Astrocyte of the spinal cord (primary cell): ENCODE measurements at regions not wholly inside any gene's neighbourhood (a gene's known extent, or its start where the extent isn't known, plus 50 kb on each side); places are given as distances from the start of the nearest gene placed in this dataset.

Experiments used
- DNase-seq: peaks from one replicate; pipeline ENCODE4 v3.0.0; 2011; ENCODE audit warnings: low read depth, low spot score
- H3K4me3 ChIP-seq: 2 replicates; pipeline ENCODE4 v1.5.1; 2011; ENCODE audit warnings: low read depth, mild to moderate bottlenecking, low read length, moderate library complexity
- CTCF ChIP-seq: IDR thresholded peaks from 2 replicates; pipeline ENCODE4 v1.5.1; 2012; ENCODE audit warnings: low read depth, mild to moderate bottlenecking, low read length, inconsistent platforms
- in situ Hi-C: cut with HindIII; loops from 2 replicates; pipeline ENCODE4 v1.10.0; 2017; ENCODE audit warnings: low sequenced_read_pairs

- TF ChIP-seq CTCF = no peak
- in situ Hi-C loops = no loop called here
- H3K4me3 ChIP-seq = no peak overlapping the region
- no peak for DNase-seq
Measured at GRCh38 chr2:120870467-120870788, 134.8 kb downstream of the GLI2 start.

GRCh38 chr2:120871016-120871635 is 135.5 kb downstream of the GLI2 start:
- TF ChIP-seq CTCF = no peak
- in situ Hi-C loops = no loop called here

GRCh38 chr2:120871881-120872620 is 136.4 kb downstream of the GLI2 start:
- TF ChIP-seq CTCF = no peak
- in situ Hi-C loops = no loop called here
- no peak for DNase-seq
- no peak overlapping the region for H3K4me3 ChIP-seq

More at GRCh38 chr2:120871016-120871635, 135.5 kb downstream of the GLI2 start:
- no peak for DNase-seq
- H3K4me3 ChIP-seq = no peak overlapping the region

GRCh38 chr2:120873958-120874887 is 138.6 kb downstream of the GLI2 start:
- no peak for TF ChIP-seq CTCF
- no peak for DNase-seq
- H3K4me3 ChIP-seq = no peak overlapping the region
- in situ Hi-C loops = no loop called here

- DNase-seq = no peak
- in situ Hi-C loops = no loop called here
- H3K4me3 ChIP-seq = no peak overlapping the region
- no peak for TF ChIP-seq CTCF
Measured at GRCh38 chr2:120874888-120875275, 139.2 kb downstream of the GLI2 start.

- in situ Hi-C loops = no loop called here
- no peak overlapping the region for H3K4me3 ChIP-seq
- no peak for DNase-seq
- TF ChIP-seq CTCF = no peak
Measured at GRCh38 chr2:120875431-120875830, 139.8 kb downstream of the GLI2 start.
